GM06990 (cell line): ENCODE measurements at regions not wholly inside any gene's neighbourhood (a gene's known extent, or its start where the extent isn't known, plus 50 kb on each side); places are given as distances from the start of the nearest gene placed in this dataset.

Experiments used
- DNase-seq: peaks from one replicate; pipeline ENCODE4 v3.0.0-alpha.2; 2011; ENCODE audit not compliant: insufficient read length; ENCODE audit errors: extremely low read depth
- H3K27me3 ChIP-seq: replicated peaks from 2 replicates; pipeline ENCODE4 v1.6.0; 2011; ENCODE audit warnings: low read length; ENCODE audit not compliant: control insufficient read depth, insufficient read depth
- H3K36me3 ChIP-seq: 2 replicates; pipeline ENCODE4 v1.5.1; 2011; ENCODE audit warnings: low read length; ENCODE audit not compliant: control insufficient read depth, insufficient read depth
- H3K4me3 ChIP-seq: replicated peaks from 2 replicates; pipeline ENCODE4 v1.5.1; 2011; ENCODE audit warnings: low read depth, mild to moderate bottlenecking, control low read depth, low read length
- CTCF ChIP-seq: IDR thresholded peaks from 2 replicates; pipeline ENCODE4 v1.5.1; 2011; ENCODE audit warnings: low read length, control low read depth, mild to moderate bottlenecking, inconsistent platforms; ENCODE audit not compliant: insufficient read depth, poor library complexity, severe bottlenecking

- H3K4me3 ChIP-seq = no peak overlapping the region
- no peak for DNase-seq
- no peaks in the 10 kb centered on the region for H3K27me3 ChIP-seq
- H3K36me3 ChIP-seq = no peaks in the 10 kb centered on the region
- no peak for TF ChIP-seq CTCF
Measured at GRCh38 chr15:62240121-62241096, 75.3 kb upstream of the C2CD4B start.

GRCh38 chr15:62241135-62241770 lies 76.2 kb upstream of the C2CD4B start:
- no peaks in the 10 kb centered on the region for H3K36me3 ChIP-seq
- H3K4me3 ChIP-seq = no peak overlapping the region
- peak; percentile 57 for TF ChIP-seq CTCF
- no peak for DNase-seq
- H3K27me3 ChIP-seq = no peaks in the 10 kb centered on the region

GRCh38 chr15:62242999-62243398 lies 77.9 kb upstream of the C2CD4B start:
- H3K4me3 ChIP-seq = no peak overlapping the region
- no peaks in the 10 kb centered on the region for H3K27me3 ChIP-seq
- no peaks in the 10 kb centered on the region for H3K36me3 ChIP-seq
- TF ChIP-seq CTCF = no peak
- DNase-seq = no peak

GRCh38 chr15:62244762-62245161 lies 79.7 kb upstream of the C2CD4B start:
- DNase-seq = no peak
- Histone ChIP-seq H3K4me3 (no peak overlapping the region), H3K27me3 (no peaks in the 10 kb centered on the region), H3K36me3 (no peaks in the 10 kb centered on the region)
- no peak for TF ChIP-seq CTCF

GRCh38 chr15:62248277-62248984 lies 83.3 kb upstream of the C2CD4B start:
- Histone ChIP-seq H3K4me3 (no peak overlapping the region), H3K36me3 (no peaks in the 10 kb centered on the region), H3K27me3 (no peaks in the 10 kb centered on the region)
- no peak for TF ChIP-seq CTCF
- DNase-seq = no peak
